H9 (cell line): ENCODE measurements at regions not wholly inside any gene's neighbourhood (a gene's known extent, or its start where the extent isn't known, plus 50 kb on each side); places are given as distances from the start of the nearest gene placed in this dataset.

ENCODE experiments used
- DNase-seq: peaks from one replicate; pipeline ENCODE4 v3.0.0-alpha.2; 2017
- H2AFZ ChIP-seq: one replicate; pipeline ENCODE4 v1.6.1; 2013; ENCODE audit warnings: mild to moderate bottlenecking, low read length, control low read depth, moderate library complexity
- H2AK5ac ChIP-seq: 2 replicates; pipeline ENCODE4 v1.6.1; 2013; ENCODE audit warnings: low read length, control low read depth, mixed read lengths; ENCODE audit not compliant: insufficient read length
- H2BK120ac ChIP-seq: one replicate; pipeline ENCODE4 v1.6.1; 2013; ENCODE audit warnings: low read depth, mild to moderate bottlenecking, low read length, control low read depth, inconsistent platforms; ENCODE audit not compliant: poor library complexity, severe bottlenecking
- H2BK12ac ChIP-seq: 2 replicates; pipeline ENCODE4 v1.6.1; 2013; ENCODE audit warnings: low read length, control low read depth, mixed read lengths, low read depth; ENCODE audit not compliant: insufficient read length
- H2BK15ac ChIP-seq: 2 replicates; pipeline ENCODE4 v1.6.1; 2013; ENCODE audit warnings: low read depth, low read length, control low read depth
- H2BK20ac ChIP-seq: one replicate; pipeline ENCODE4 v1.6.1; 2013; ENCODE audit warnings: low read depth, mild to moderate bottlenecking, low read length, control low read depth, inconsistent platforms; ENCODE audit not compliant: poor library complexity, severe bottlenecking
- H2BK5ac ChIP-seq: 2 replicates; pipeline ENCODE4 v1.6.1; 2013; ENCODE audit warnings: low read length, control low read depth, mixed read lengths; ENCODE audit not compliant: insufficient read length
- H3K14ac ChIP-seq: 2 replicates; pipeline ENCODE4 v1.6.1; 2013; ENCODE audit warnings: low read length, control low read depth; ENCODE audit not compliant: insufficient read depth
- H3K18ac ChIP-seq: 2 replicates; pipeline ENCODE4 v1.6.1; 2013; ENCODE audit warnings: low read depth, mild to moderate bottlenecking, mixed read lengths, low read length, control low read depth; ENCODE audit not compliant: insufficient read length
- H3K23ac ChIP-seq: 2 replicates; pipeline ENCODE4 v1.6.1; 2013; ENCODE audit warnings: low read length, control low read depth, mixed read lengths, low read depth; ENCODE audit not compliant: insufficient read length
- H3K23me2 ChIP-seq: 2 replicates; pipeline ENCODE4 v1.6.1; 2013; ENCODE audit warnings: low read depth, mild to moderate bottlenecking, mixed read lengths, low read length, control low read depth; ENCODE audit not compliant: insufficient read length, poor library complexity, severe bottlenecking
- H3K27ac ChIP-seq: 2 replicates; pipeline ENCODE4 v1.5.1; 2013; ENCODE audit warnings: low read length, control low read depth, mixed read lengths, low read depth; ENCODE audit not compliant: insufficient read length
- H3K27me3 ChIP-seq: 2 replicates; pipeline ENCODE4 v1.6.1; 2013; ENCODE audit warnings: low read length, control low read depth, inconsistent platforms; ENCODE audit not compliant: insufficient read depth
- H3K4ac ChIP-seq: 2 replicates; pipeline ENCODE4 v1.6.1; 2013; ENCODE audit warnings: low read depth, mild to moderate bottlenecking, control low read depth, inconsistent platforms, low read length, moderate library complexity
- H3K4me1 ChIP-seq: 2 replicates; pipeline ENCODE4 v1.6.1; 2013; ENCODE audit warnings: low read length, control low read depth, inconsistent platforms; ENCODE audit not compliant: insufficient read depth
- H3K4me2 ChIP-seq: 2 replicates; pipeline ENCODE4 v1.6.1; 2013; ENCODE audit warnings: low read length, control low read depth, mixed read lengths; ENCODE audit not compliant: insufficient read length, insufficient read depth
- H3K56ac ChIP-seq: 2 replicates; pipeline ENCODE4 v1.6.1; 2013; ENCODE audit warnings: low read depth, mild to moderate bottlenecking, mixed read lengths, low read length, control low read depth; ENCODE audit not compliant: insufficient read length
- H3K79me1 ChIP-seq: 2 replicates; pipeline ENCODE4 v1.6.1; 2013; ENCODE audit warnings: low read depth, mild to moderate bottlenecking, moderate library complexity, low read length, control low read depth, inconsistent platforms; ENCODE audit not compliant: insufficient read depth, poor library complexity, severe bottlenecking
- H3K79me2 ChIP-seq: 2 replicates; pipeline ENCODE4 v1.6.1; 2013; ENCODE audit warnings: low read length, control low read depth, inconsistent platforms; ENCODE audit not compliant: insufficient read depth
- H3K9ac ChIP-seq: 2 replicates; pipeline ENCODE4 v1.6.1; 2013; ENCODE audit warnings: low read length, control low read depth, mixed read lengths; ENCODE audit not compliant: insufficient read length; ENCODE audit errors: extremely low read depth
- H3K9me3 ChIP-seq: one replicate; pipeline ENCODE4 v1.6.1; 2013; ENCODE audit warnings: low read depth, low read length, inconsistent platforms; ENCODE audit not compliant: control insufficient read depth
- H3T11ph ChIP-seq: one replicate; pipeline ENCODE4 v1.6.1; 2013; ENCODE audit warnings: mild to moderate bottlenecking, low read length, control low read depth, inconsistent platforms
- H4K20me1 ChIP-seq: one replicate; pipeline ENCODE4 v1.6.1; 2013; ENCODE audit not compliant: control insufficient read depth, insufficient read length, insufficient read depth
- H4K5ac ChIP-seq: 2 replicates; pipeline ENCODE4 v1.6.1; 2013; ENCODE audit warnings: low read depth, mild to moderate bottlenecking, mixed read lengths, low read length, control low read depth; ENCODE audit not compliant: insufficient read length
- H4K8ac ChIP-seq: replicated peaks from 2 replicates; pipeline ENCODE4 v1.6.1; 2013; ENCODE audit warnings: low read length, control low read depth, mixed read lengths, low read depth; ENCODE audit not compliant: insufficient read length
- H4K91ac ChIP-seq: 2 replicates; pipeline ENCODE4 v1.6.1; 2013; ENCODE audit warnings: low read depth, mild to moderate bottlenecking, moderate library complexity, mixed read lengths, low read length, control low read depth; ENCODE audit not compliant: insufficient read length
- H3K27ac Mint-ChIP-seq, 3 experiments: 2 replicates in 2 of 3; 3 replicates in 1 of 3; pipeline ENCODE4 v1.8.0; 2020 to 2021; ENCODE audit warnings: mixed read lengths in 3 of 3, mild to moderate bottlenecking in 1 of 3, moderate library complexity in 1 of 3
- H3K27me3 Mint-ChIP-seq: 2 replicates; pipeline ENCODE4 v1.8.0; 2021; ENCODE audit warnings: low read depth, mild to moderate bottlenecking, moderate library complexity, mixed read lengths
- H3K36me3 Mint-ChIP-seq, 3 experiments: 2 replicates in 2 of 3; 3 replicates in 1 of 3; pipeline ENCODE4 v1.8.0; 2020 to 2021; ENCODE audit warnings: low read depth in 3 of 3, mixed read lengths in 3 of 3; ENCODE audit not compliant: insufficient read depth in 1 of 3
- H3K4me1 Mint-ChIP-seq, 2 experiments: 2 replicates each; pipeline ENCODE4 v1.8.0; 2020; ENCODE audit warnings: mixed read lengths in 2 of 2
- H3K4me3 Mint-ChIP-seq, 2 experiments: 2 replicates in 1 of 2; 3 replicates in 1 of 2; pipeline ENCODE4 v1.8.0; 2020 to 2021; ENCODE audit warnings: mild to moderate bottlenecking in 2 of 2, mixed read lengths in 2 of 2, moderate library complexity in 1 of 2
- H3K9me3 Mint-ChIP-seq, 2 experiments: 2 replicates in 1 of 2; 3 replicates in 1 of 2; pipeline ENCODE4 v1.8.0; 2020; ENCODE audit warnings: mild to moderate bottlenecking in 2 of 2, mixed read lengths in 2 of 2, moderate library complexity in 1 of 2
- WGBS: extraction: QIAGEN DNeasy Blood & Tissue Kit; methylation state at CpG from one replicate; pipeline ENCODE4 v1.1.7; 2013; ENCODE audit warnings: missing lambda C conversion rate, low lambda C conversion rate, mixed read lengths; ENCODE audit not compliant: insufficient read length; ENCODE audit errors: extremely low coverage; 5-methylcytosine and 5-hydroxymethylcytosine counted together
- TF ChIP-seq, protein P1 (sequence below): fragments of 200-600 bp; sonication (generic); conservative IDR thresholded peaks from 3 replicates; pipeline ENCODE4 v1.8.0; 2021; ENCODE audit warnings: antibody characterized with exemption, mild to moderate bottlenecking

DNA sequence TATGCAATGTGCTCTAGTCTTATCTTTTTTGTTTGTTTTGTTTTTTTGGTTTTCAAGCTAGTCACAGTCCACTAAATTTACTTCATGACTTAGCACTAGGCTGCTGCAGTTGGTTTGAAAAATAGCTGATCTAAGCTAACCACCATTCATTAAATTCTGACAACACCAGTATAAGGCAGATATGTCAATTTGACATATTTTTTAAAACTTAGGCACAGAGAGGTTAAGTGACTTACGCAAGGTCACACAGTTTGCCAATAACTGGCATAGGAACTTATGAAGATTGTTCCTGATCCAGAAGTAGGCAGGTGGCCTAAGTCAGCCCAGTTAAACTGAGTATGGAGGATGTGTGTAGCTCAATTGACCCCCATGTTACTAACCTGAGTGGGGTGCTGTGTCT is 377.3 kb upstream of the NFE2L3 start:
- Histone ChIP-seq H3K27ac (no peak overlapping the region), H3T11ph (no peak overlapping the region), H3K18ac (no peak overlapping the region), H4K20me1 (no peaks in the 10 kb centered on the region), H2AFZ (no peak overlapping the region), H3K4me1 (no peaks in the 10 kb centered on the region), H2BK12ac (no peak overlapping the region), H2BK15ac (no peak overlapping the region), H2BK120ac (no peak overlapping the region), H4K5ac (no peak overlapping the region), H2AK5ac (no peak overlapping the region), H3K14ac (no peak overlapping the region), H2BK20ac (no peak overlapping the region), H3K56ac (no peak overlapping the region), H3K23ac (no peak overlapping the region), H3K23me2 (no peaks in the 10 kb centered on the region), H3K79me1 (no peaks in the 10 kb centered on the region), H2BK5ac (no peak overlapping the region), H4K8ac (no peak overlapping the region), H3K4me2 (no peak overlapping the region), H4K91ac (no peak overlapping the region), H3K79me2 (no peaks in the 10 kb centered on the region), H3K27me3 (no peaks in the 10 kb centered on the region), H3K9me3 (no peaks in the 10 kb centered on the region), H3K9ac (no peak overlapping the region), H3K4ac (no peak overlapping the region)
- no peak for DNase-seq
- Mint-ChIP-seq H3K4me1 (peaks cover 0 to 5% of the 10 kb centered on the region in 2 experiments; a peak in 1 of 4 replicates), H3K36me3 (no peaks in the 10 kb centered on the region; a peak in 1 of 7 replicates), H3K9me3 (peaks cover 0 to 3% of the 10 kb centered on the region in 2 experiments; a peak in 1 of 5 replicates), H3K27me3 (no peaks in the 10 kb centered on the region), H3K27ac (no peak overlapping the region), H3K4me3 (no peak overlapping the region)
- WGBS, result no CpG with 5 or more reads among the region's 1 CpG
- TF ChIP-seq, protein P1, sequence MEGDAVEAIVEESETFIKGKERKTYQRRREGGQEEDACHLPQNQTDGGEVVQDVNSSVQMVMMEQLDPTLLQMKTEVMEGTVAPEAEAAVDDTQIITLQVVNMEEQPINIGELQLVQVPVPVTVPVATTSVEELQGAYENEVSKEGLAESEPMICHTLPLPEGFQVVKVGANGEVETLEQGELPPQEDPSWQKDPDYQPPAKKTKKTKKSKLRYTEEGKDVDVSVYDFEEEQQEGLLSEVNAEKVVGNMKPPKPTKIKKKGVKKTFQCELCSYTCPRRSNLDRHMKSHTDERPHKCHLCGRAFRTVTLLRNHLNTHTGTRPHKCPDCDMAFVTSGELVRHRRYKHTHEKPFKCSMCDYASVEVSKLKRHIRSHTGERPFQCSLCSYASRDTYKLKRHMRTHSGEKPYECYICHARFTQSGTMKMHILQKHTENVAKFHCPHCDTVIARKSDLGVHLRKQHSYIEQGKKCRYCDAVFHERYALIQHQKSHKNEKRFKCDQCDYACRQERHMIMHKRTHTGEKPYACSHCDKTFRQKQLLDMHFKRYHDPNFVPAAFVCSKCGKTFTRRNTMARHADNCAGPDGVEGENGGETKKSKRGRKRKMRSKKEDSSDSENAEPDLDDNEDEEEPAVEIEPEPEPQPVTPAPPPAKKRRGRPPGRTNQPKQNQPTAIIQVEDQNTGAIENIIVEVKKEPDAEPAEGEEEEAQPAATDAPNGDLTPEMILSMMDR, result no peak
